ENCODE measurements at regions not wholly inside any gene's neighbourhood (a gene's known extent, or its start where the extent isn't known, plus 50 kb on each side); places are given as distances from the start of the nearest gene placed in this dataset.

GRCh38 chr20:12051206-12052163 lies 133.8 kb downstream of the BTBD3 start:
- Histone ChIP-seq H3K4me3 (ENCODE audit: low read length) (no peak overlapping the region), H3K27me3 (ENCODE audit: control insufficient read depth, insufficient read depth, low read length) (no peaks in the 10 kb centered on the region), H3K27ac (ENCODE audit: low read length) (no peak overlapping the region), H3K9me3 (ENCODE audit: control insufficient read depth, insufficient read depth, low read length) (no peaks in the 10 kb centered on the region), H3K4me1 (ENCODE audit: control insufficient read depth, insufficient read depth, low read length) (no peaks in the 10 kb centered on the region), H3K36me3 (ENCODE audit: control insufficient read depth, insufficient read depth, low read length) (no peaks in the 10 kb centered on the region)
- DNase-seq (ENCODE audit: low read depth, low spot score): no peak
- no CpG with 5 or more reads among the region's 9 CpGs for WGBS (ENCODE audit: insufficient coverage, insufficient read length)

- no peaks in the 10 kb centered on the region for H3K27me3 ChIP-seq (ENCODE audit: control insufficient read depth, insufficient read depth, low read length)
- DNase-seq (ENCODE audit: low read depth, low spot score): no peak
- no peak overlapping the region for H3K27ac ChIP-seq (ENCODE audit: low read length)
- H3K4me1 ChIP-seq (ENCODE audit: control insufficient read depth, insufficient read depth, low read length): no peaks in the 10 kb centered on the region
- H3K9me3 ChIP-seq (ENCODE audit: control insufficient read depth, insufficient read depth, low read length): no peaks in the 10 kb centered on the region
- H3K36me3 ChIP-seq (ENCODE audit: control insufficient read depth, insufficient read depth, low read length): no peaks in the 10 kb centered on the region
- no peak overlapping the region for H3K4me3 ChIP-seq (ENCODE audit: low read length)
These were observed 135.7 kb downstream of the BTBD3 start for GRCh38 chr20:12053353-12053752.

GRCh38 chr20:12054556-12054955 lies 136.9 kb downstream of the BTBD3 start:
- DNase-seq (ENCODE audit: low read depth, low spot score): no peak
- no peaks in the 10 kb centered on the region for H3K4me1 ChIP-seq (ENCODE audit: control insufficient read depth, insufficient read depth, low read length)
- no peak overlapping the region for H3K4me3 ChIP-seq (ENCODE audit: low read length)
- no peaks in the 10 kb centered on the region for H3K9me3 ChIP-seq (ENCODE audit: control insufficient read depth, insufficient read depth, low read length)
- H3K36me3 ChIP-seq (ENCODE audit: control insufficient read depth, insufficient read depth, low read length): no peaks in the 10 kb centered on the region
- H3K27ac ChIP-seq (ENCODE audit: low read length): no peak overlapping the region
- WGBS (ENCODE audit: insufficient coverage, insufficient read length): no CpG with 5 or more reads among the region's 5 CpGs
- H3K27me3 ChIP-seq (ENCODE audit: control insufficient read depth, insufficient read depth, low read length): no peaks in the 10 kb centered on the region

- no peaks in the 10 kb centered on the region for H3K27me3 ChIP-seq (ENCODE audit: control insufficient read depth, insufficient read depth, low read length)
- no peak overlapping the region for H3K4me3 ChIP-seq (ENCODE audit: low read length)
- H3K9me3 ChIP-seq (ENCODE audit: control insufficient read depth, insufficient read depth, low read length): no peaks in the 10 kb centered on the region
- H3K36me3 ChIP-seq (ENCODE audit: control insufficient read depth, insufficient read depth, low read length): no peaks in the 10 kb centered on the region
- no peak for DNase-seq (ENCODE audit: low read depth, low spot score)
- WGBS (ENCODE audit: insufficient coverage, insufficient read length): no CpG with 5 or more reads among the region's 3 CpGs
- no peaks in the 10 kb centered on the region for H3K4me1 ChIP-seq (ENCODE audit: control insufficient read depth, insufficient read depth, low read length)
- H3K27ac ChIP-seq (ENCODE audit: low read length): no peak overlapping the region
These were observed 137.5 kb downstream of the BTBD3 start for GRCh38 chr20:12055161-12055560.

- no peak for DNase-seq (ENCODE audit: low read depth, low spot score)
- H3K27me3 ChIP-seq (ENCODE audit: control insufficient read depth, insufficient read depth, low read length): no peaks in the 10 kb centered on the region
- no CpG with 5 or more reads among the region's 2 CpGs for WGBS (ENCODE audit: insufficient coverage, insufficient read length)
- no peaks in the 10 kb centered on the region for H3K4me1 ChIP-seq (ENCODE audit: control insufficient read depth, insufficient read depth, low read length)
- no peaks in the 10 kb centered on the region for H3K9me3 ChIP-seq (ENCODE audit: control insufficient read depth, insufficient read depth, low read length)
- no peak overlapping the region for H3K27ac ChIP-seq (ENCODE audit: low read length)
- no peak overlapping the region for H3K4me3 ChIP-seq (ENCODE audit: low read length)
- no peaks in the 10 kb centered on the region for H3K36me3 ChIP-seq (ENCODE audit: control insufficient read depth, insufficient read depth, low read length)
These were observed 139.1 kb downstream of the BTBD3 start for GRCh38 chr20:12056839-12057238.

- no CpG with 5 or more reads among the region's 6 CpGs for WGBS (ENCODE audit: insufficient coverage, insufficient read length)
- H3K4me3 ChIP-seq (ENCODE audit: low read length): no peak overlapping the region
- no peaks in the 10 kb centered on the region for H3K27me3 ChIP-seq (ENCODE audit: control insufficient read depth, insufficient read depth, low read length)
- no peaks in the 10 kb centered on the region for H3K9me3 ChIP-seq (ENCODE audit: control insufficient read depth, insufficient read depth, low read length)
- H3K27ac ChIP-seq (ENCODE audit: low read length): no peak overlapping the region
- no peaks in the 10 kb centered on the region for H3K36me3 ChIP-seq (ENCODE audit: control insufficient read depth, insufficient read depth, low read length)
- H3K4me1 ChIP-seq (ENCODE audit: control insufficient read depth, insufficient read depth, low read length): no peaks in the 10 kb centered on the region
- no peak for DNase-seq (ENCODE audit: low read depth, low spot score)
These were observed 140.1 kb downstream of the BTBD3 start for GRCh38 chr20:12057778-12058177.

- no peak for DNase-seq (ENCODE audit: low read depth, low spot score)
- H3K36me3 ChIP-seq (ENCODE audit: control insufficient read depth, insufficient read depth, low read length): no peaks in the 10 kb centered on the region
These were observed 140.5 kb downstream of the BTBD3 start for GRCh38 chr20:12058216-12058615.

GRCh38 chr20:12061466-12061865 lies 143.8 kb downstream of the BTBD3 start:
- H3K27ac ChIP-seq (ENCODE audit: low read length): no peak overlapping the region
- no peak overlapping the region for H3K4me3 ChIP-seq (ENCODE audit: low read length)
- no peak for DNase-seq (ENCODE audit: low read depth, low spot score)
- no peaks in the 10 kb centered on the region for H3K36me3 ChIP-seq (ENCODE audit: control insufficient read depth, insufficient read depth, low read length)
- WGBS (ENCODE audit: insufficient coverage, insufficient read length): no CpG with 5 or more reads among the region's 1 CpG
- no peaks in the 10 kb centered on the region for H3K4me1 ChIP-seq (ENCODE audit: control insufficient read depth, insufficient read depth, low read length)
- no peaks in the 10 kb centered on the region for H3K27me3 ChIP-seq (ENCODE audit: control insufficient read depth, insufficient read depth, low read length)
- H3K9me3 ChIP-seq (ENCODE audit: control insufficient read depth, insufficient read depth, low read length): no peaks in the 10 kb centered on the region

More at GRCh38 chr20:12058216-12058615, 140.5 kb downstream of the BTBD3 start:
- H3K9me3 ChIP-seq (ENCODE audit: control insufficient read depth, insufficient read depth, low read length): no peaks in the 10 kb centered on the region
- H3K4me1 ChIP-seq (ENCODE audit: control insufficient read depth, insufficient read depth, low read length): no peaks in the 10 kb centered on the region
- WGBS (ENCODE audit: insufficient coverage, insufficient read length): no CpG with 5 or more reads among the region's 4 CpGs
- H3K27ac ChIP-seq (ENCODE audit: low read length): no peak overlapping the region
- H3K4me3 ChIP-seq (ENCODE audit: low read length): no peak overlapping the region
- H3K27me3 ChIP-seq (ENCODE audit: control insufficient read depth, insufficient read depth, low read length): no peaks in the 10 kb centered on the region

- H3K36me3 ChIP-seq (ENCODE audit: control insufficient read depth, insufficient read depth, low read length): no peaks in the 10 kb centered on the region
- no peak overlapping the region for H3K27ac ChIP-seq (ENCODE audit: low read length)
- no peaks in the 10 kb centered on the region for H3K9me3 ChIP-seq (ENCODE audit: control insufficient read depth, insufficient read depth, low read length)
- no CpG with 5 or more reads among the region's 1 CpG for WGBS (ENCODE audit: insufficient coverage, insufficient read length)
- H3K4me1 ChIP-seq (ENCODE audit: control insufficient read depth, insufficient read depth, low read length): no peaks in the 10 kb centered on the region
- H3K4me3 ChIP-seq (ENCODE audit: low read length): no peak overlapping the region
- DNase-seq (ENCODE audit: low read depth, low spot score): no peak
- no peaks in the 10 kb centered on the region for H3K27me3 ChIP-seq (ENCODE audit: control insufficient read depth, insufficient read depth, low read length)
These were observed 145.5 kb downstream of the BTBD3 start for GRCh38 chr20:12063106-12063684.

GRCh38 chr20:12064540-12064939 lies 146.8 kb downstream of the BTBD3 start:
- Histone ChIP-seq H3K4me1 (ENCODE audit: control insufficient read depth, insufficient read depth, low read length) (no peaks in the 10 kb centered on the region), H3K27ac (ENCODE audit: low read length) (no peak overlapping the region), H3K4me3 (ENCODE audit: low read length) (no peak overlapping the region), H3K9me3 (ENCODE audit: control insufficient read depth, insufficient read depth, low read length) (no peaks in the 10 kb centered on the region), H3K36me3 (ENCODE audit: control insufficient read depth, insufficient read depth, low read length) (no peaks in the 10 kb centered on the region), H3K27me3 (ENCODE audit: control insufficient read depth, insufficient read depth, low read length) (no peaks in the 10 kb centered on the region)
- DNase-seq (ENCODE audit: low read depth, low spot score): no peak
- no CpG with 5 or more reads among the region's 5 CpGs for WGBS (ENCODE audit: insufficient coverage, insufficient read length)
